T-helper 1 cell treated with Interleukin-12 subunit alpha and Interleukin-12 subunit beta and Interleukin-4 antibody, amounts not matched to agents 30 ng/mL and 1 ng/mL, for 36 hours (primary cell): ENCODE measurements at regions not wholly inside any gene's neighbourhood (a gene's known extent, or its start where the extent isn't known, plus 50 kb on each side); places are given as distances from the start of the nearest gene placed in this dataset.

Experiments
- intact Hi-C: fragments of 100-400 bp; cut with micrococcal nuclease; formaldehyde crosslinking; loops from one replicate; pipeline ENCODE4 v1.15.1; 2024

- intact Hi-C loops: no loop called here
These were observed 167.0 kb upstream of the DMRTA1 start for GRCh38 chr9:22279636-22280035.

GRCh38 chr9:22285066-22285465 lies 161.6 kb upstream of the DMRTA1 start:
- intact Hi-C loops: no loop called here

GRCh38 chr9:22286661-22287060 lies 160.0 kb upstream of the DMRTA1 start:
- intact Hi-C loops: no loop called here

GRCh38 chr9:22288661-22289060 lies 158.0 kb upstream of the DMRTA1 start:
- intact Hi-C loops: no loop called here

GRCh38 chr9:22307013-22307711 lies 139.5 kb upstream of the DMRTA1 start:
- intact Hi-C loops: loop anchor here (1.0 to 2.0 kb wide), 2 partner anchors 146 to 494 kb away; no protein-coding TSS in a partner anchor

- intact Hi-C loops: no loop called here
These were observed 138.4 kb upstream of the DMRTA1 start for GRCh38 chr9:22308177-22308576.

GRCh38 chr9:22316645-22317044 lies 130.0 kb upstream of the DMRTA1 start:
- intact Hi-C loops: no loop called here

GRCh38 chr9:22331533-22331932 lies 115.1 kb upstream of the DMRTA1 start:
- intact Hi-C loops: no loop called here

- intact Hi-C loops: no loop called here
These were observed 114.4 kb upstream of the DMRTA1 start for GRCh38 chr9:22332202-22332601.

- intact Hi-C loops: no loop called here
These were observed 109.4 kb upstream of the DMRTA1 start for GRCh38 chr9:22337261-22337660.

- intact Hi-C loops: no loop called here
These were observed 104.0 kb upstream of the DMRTA1 start for GRCh38 chr9:22342491-22343217.

GRCh38 chr9:22343218-22343611 lies 103.4 kb upstream of the DMRTA1 start:
- intact Hi-C loops: no loop called here

GRCh38 chr9:22354699-22355384 lies 91.8 kb upstream of the DMRTA1 start:
- intact Hi-C loops: no loop called here

GRCh38 chr9:22356985-22357384 lies 89.6 kb upstream of the DMRTA1 start:
- intact Hi-C loops: no loop called here

- intact Hi-C loops: no loop called here
These were observed 83.2 kb upstream of the DMRTA1 start for GRCh38 chr9:22363421-22363887.

- intact Hi-C loops: no loop called here
These were observed 73.0 kb upstream of the DMRTA1 start for GRCh38 chr9:22373636-22374035.

- intact Hi-C loops: no loop called here
These were observed 72.6 kb upstream of the DMRTA1 start for GRCh38 chr9:22374051-22374450.

- intact Hi-C loops: no loop called here
These were observed 67.4 kb upstream of the DMRTA1 start for GRCh38 chr9:22379272-22379671.

GRCh38 chr9:22381170-22381569 lies 65.5 kb upstream of the DMRTA1 start:
- intact Hi-C loops: no loop called here

- intact Hi-C loops: no loop called here
These were observed 64.3 kb upstream of the DMRTA1 start for GRCh38 chr9:22382331-22382730.

GRCh38 chr9:22383718-22384117 lies 62.9 kb upstream of the DMRTA1 start:
- intact Hi-C loops: no loop called here

- intact Hi-C loops: no loop called here
These were observed 57.4 kb upstream of the DMRTA1 start for GRCh38 chr9:22389271-22389670.
